WERI-Rb-1 (cell line): ENCODE measurements at regions not wholly inside any gene's neighbourhood (a gene's known extent, or its start where the extent isn't known, plus 50 kb on each side); places are given as distances from the start of the nearest gene placed in this dataset.

Source experiments
- DNase-seq: peaks from one replicate; pipeline ENCODE4 v3.0.0-alpha.2; 2020
- H3K27ac ChIP-seq: fragments of 250-450 bp; sonication (Bioruptor Pico); 2 replicates; pipeline ENCODE4 v1.5.1; 2020; ENCODE audit warnings: mild to moderate bottlenecking, moderate library complexity
- H3K27me3 ChIP-seq: fragments of 250-450 bp; sonication (Bioruptor Pico); 2 replicates; pipeline ENCODE4 v1.5.1; 2021; ENCODE audit warnings: mild to moderate bottlenecking, low read depth, moderate library complexity; ENCODE audit not compliant: insufficient read depth, severe bottlenecking
- H3K36me3 ChIP-seq: fragments of 250-450 bp; sonication (Bioruptor Pico); 2 replicates; pipeline ENCODE4 v1.5.1; 2020; ENCODE audit warnings: mild to moderate bottlenecking, moderate library complexity
- H3K4me3 ChIP-seq: 2 replicates; pipeline ENCODE4 v1.5.1; 2011; ENCODE audit warnings: low read depth, mild to moderate bottlenecking, control low read depth, low read length
- H3K9me3 ChIP-seq: fragments of 250-450 bp; sonication (Bioruptor Pico); 2 replicates; pipeline ENCODE4 v1.5.1; 2021; ENCODE audit warnings: mild to moderate bottlenecking, moderate library complexity; ENCODE audit not compliant: severe bottlenecking
- TF ChIP-seq, protein P1 (sequence below): IDR thresholded peaks from 2 replicates; pipeline ENCODE4 v1.5.1; 2011; ENCODE audit warnings: low read depth, mild to moderate bottlenecking, control low read depth, inconsistent platforms, low read length

GRCh38 chr1:111045033-111045722 is 81.5 kb upstream of the LRIF1 start:
- TF ChIP-seq, protein P1, sequence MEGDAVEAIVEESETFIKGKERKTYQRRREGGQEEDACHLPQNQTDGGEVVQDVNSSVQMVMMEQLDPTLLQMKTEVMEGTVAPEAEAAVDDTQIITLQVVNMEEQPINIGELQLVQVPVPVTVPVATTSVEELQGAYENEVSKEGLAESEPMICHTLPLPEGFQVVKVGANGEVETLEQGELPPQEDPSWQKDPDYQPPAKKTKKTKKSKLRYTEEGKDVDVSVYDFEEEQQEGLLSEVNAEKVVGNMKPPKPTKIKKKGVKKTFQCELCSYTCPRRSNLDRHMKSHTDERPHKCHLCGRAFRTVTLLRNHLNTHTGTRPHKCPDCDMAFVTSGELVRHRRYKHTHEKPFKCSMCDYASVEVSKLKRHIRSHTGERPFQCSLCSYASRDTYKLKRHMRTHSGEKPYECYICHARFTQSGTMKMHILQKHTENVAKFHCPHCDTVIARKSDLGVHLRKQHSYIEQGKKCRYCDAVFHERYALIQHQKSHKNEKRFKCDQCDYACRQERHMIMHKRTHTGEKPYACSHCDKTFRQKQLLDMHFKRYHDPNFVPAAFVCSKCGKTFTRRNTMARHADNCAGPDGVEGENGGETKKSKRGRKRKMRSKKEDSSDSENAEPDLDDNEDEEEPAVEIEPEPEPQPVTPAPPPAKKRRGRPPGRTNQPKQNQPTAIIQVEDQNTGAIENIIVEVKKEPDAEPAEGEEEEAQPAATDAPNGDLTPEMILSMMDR: no peak
- no peaks in the 10 kb centered on the region for H3K36me3 ChIP-seq
- no peaks in the 10 kb centered on the region for H3K9me3 ChIP-seq
- H3K27ac ChIP-seq: no peak overlapping the region
- no peak overlapping the region for H3K4me3 ChIP-seq
- no peaks in the 10 kb centered on the region for H3K27me3 ChIP-seq
- DNase-seq: no peak

DNA sequence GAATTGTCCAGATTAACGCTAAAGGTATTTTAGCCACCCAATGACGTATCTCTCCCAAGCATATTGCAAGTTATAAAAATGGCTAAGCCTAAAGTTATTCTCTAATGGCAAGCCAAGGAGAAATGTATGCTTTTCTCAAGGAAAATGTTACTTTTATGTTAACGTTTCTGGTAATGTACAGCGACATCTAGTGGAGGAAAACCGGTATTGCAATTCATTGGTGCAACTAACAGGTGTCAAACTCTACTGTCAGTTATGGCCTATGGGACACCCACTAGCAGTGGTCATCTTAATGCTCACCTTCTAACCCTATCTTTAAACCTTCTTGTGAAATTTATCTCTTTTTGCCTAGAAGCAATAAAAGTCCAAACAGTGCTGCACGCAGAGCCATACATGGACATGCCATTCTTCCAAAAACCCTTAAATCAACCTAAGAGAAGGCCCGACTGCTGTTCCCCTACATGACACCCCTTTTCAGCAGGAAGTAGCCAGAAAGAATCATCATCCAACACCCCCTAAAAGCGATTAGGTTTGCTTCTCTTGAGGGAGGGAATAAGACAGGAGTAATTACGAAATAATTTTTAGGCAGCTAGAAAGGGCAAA is 68.7 kb upstream of the LRIF1 start:
- Histone ChIP-seq H3K27ac (no peak overlapping the region), H3K9me3 (no peaks in the 10 kb centered on the region), H3K4me3 (no peak overlapping the region), H3K36me3 (no peaks in the 10 kb centered on the region), H3K27me3 (no peaks in the 10 kb centered on the region)
- peak; percentile 30 for DNase-seq
- TF ChIP-seq, protein P1: peak; percentile 65

- H3K36me3 ChIP-seq: no peaks in the 10 kb centered on the region
- no peak overlapping the region for H3K4me3 ChIP-seq
- no peaks in the 10 kb centered on the region for H3K27me3 ChIP-seq
- H3K27ac ChIP-seq: no peak overlapping the region
- H3K9me3 ChIP-seq: no peaks in the 10 kb centered on the region
- TF ChIP-seq, protein P1: peak; percentile 69
- DNase-seq: peak; percentile 51
Observed at GRCh38 chr1:111030590-111030989, 66.9 kb upstream of the LRIF1 start.

DNA sequence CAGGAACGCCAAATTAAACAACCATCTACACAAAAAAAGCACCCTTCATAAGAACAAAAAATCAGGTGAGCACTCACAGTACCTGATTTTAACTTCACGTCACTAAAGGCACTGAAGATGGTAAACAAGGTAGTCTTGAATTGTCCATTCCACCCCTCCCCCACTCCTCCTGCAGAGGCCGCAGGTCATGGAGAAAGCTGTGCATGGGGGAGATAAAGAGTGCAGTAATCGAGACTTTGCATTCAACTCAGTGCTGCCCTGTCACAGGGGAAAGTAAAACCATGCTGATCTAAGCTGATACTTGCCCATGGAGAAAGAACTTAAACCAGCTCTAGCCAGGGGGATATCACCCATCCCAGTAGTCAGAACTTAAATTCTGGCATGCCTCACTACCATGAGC is 61.4 kb upstream of the LRIF1 start:
- Histone ChIP-seq H3K4me3 (no peak overlapping the region), H3K36me3 (no peaks in the 10 kb centered on the region)

GRCh38 chr1:111015222-111015621 is 51.5 kb upstream of the LRIF1 start:
- H3K4me3 ChIP-seq: no peak overlapping the region
- H3K9me3 ChIP-seq: peaks cover 4% of the 10 kb centered on the region
- H3K27ac ChIP-seq: no peak overlapping the region
- DNase-seq: no peak
- peaks cover 5% of the 10 kb centered on the region for H3K27me3 ChIP-seq
- TF ChIP-seq, protein P1: no peak
- H3K36me3 ChIP-seq: no peaks in the 10 kb centered on the region

More for the DNA sequence above, 61.4 kb upstream of the LRIF1 start:
- DNase-seq: no peak
- Histone ChIP-seq H3K9me3 (no peaks in the 10 kb centered on the region), H3K27me3 (peaks cover 5% of the 10 kb centered on the region), H3K27ac (no peak overlapping the region)
- TF ChIP-seq, protein P1: no peak
